ENCODE measurements at regions not wholly inside any gene's neighbourhood (a gene's known extent, or its start where the extent isn't known, plus 50 kb on each side); places are given as distances from the start of the nearest gene placed in this dataset.

DNA sequence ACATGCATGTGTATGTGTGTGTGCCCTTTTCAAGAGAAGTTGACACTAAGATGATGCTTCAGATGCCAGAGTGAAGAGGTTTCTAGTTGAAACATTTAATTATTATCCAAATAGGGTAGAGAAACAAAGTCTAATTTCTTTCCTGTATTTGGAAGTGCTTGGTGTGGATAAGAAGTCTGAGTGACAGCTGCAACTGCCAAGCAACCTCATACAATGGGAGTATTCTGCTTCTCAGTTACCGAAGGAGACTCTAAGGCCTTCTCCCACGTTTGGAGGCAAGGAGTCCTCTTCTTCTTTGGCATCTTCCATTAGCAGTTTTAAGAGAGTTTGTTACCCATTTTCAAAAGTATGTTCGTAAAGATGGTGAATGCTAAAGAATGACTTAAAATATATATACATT lies 82.4 kb downstream of the HDGFL1 start:
- DNase-seq = no peak
- H3K4me3 ChIP-seq = no peak overlapping the region
- H3K27ac ChIP-seq (ENCODE audit: low read depth in 1 of 2, low read length in 1 of 2) = no peak overlapping the region
- H3K36me3 ChIP-seq (ENCODE audit: control insufficient read depth in 4 of 4, insufficient read depth in 4 of 4, low read length in 4 of 4) = no peaks in the 10 kb centered on the region
- 87 to 92% methylated on average over 3 of the region's 3 CpGs for WGBS, 2 donors
- no peak overlapping the region for H3K9ac ChIP-seq (ENCODE audit: insufficient read depth in 1 of 2, low read length in 2 of 2)
- no peak for ATAC-seq (ENCODE audit: insufficient read depth, low FRiP score)
- TF ChIP-seq, protein P1, sequence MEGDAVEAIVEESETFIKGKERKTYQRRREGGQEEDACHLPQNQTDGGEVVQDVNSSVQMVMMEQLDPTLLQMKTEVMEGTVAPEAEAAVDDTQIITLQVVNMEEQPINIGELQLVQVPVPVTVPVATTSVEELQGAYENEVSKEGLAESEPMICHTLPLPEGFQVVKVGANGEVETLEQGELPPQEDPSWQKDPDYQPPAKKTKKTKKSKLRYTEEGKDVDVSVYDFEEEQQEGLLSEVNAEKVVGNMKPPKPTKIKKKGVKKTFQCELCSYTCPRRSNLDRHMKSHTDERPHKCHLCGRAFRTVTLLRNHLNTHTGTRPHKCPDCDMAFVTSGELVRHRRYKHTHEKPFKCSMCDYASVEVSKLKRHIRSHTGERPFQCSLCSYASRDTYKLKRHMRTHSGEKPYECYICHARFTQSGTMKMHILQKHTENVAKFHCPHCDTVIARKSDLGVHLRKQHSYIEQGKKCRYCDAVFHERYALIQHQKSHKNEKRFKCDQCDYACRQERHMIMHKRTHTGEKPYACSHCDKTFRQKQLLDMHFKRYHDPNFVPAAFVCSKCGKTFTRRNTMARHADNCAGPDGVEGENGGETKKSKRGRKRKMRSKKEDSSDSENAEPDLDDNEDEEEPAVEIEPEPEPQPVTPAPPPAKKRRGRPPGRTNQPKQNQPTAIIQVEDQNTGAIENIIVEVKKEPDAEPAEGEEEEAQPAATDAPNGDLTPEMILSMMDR (IDR thresholded peaks at IDR 0.05; ENCODE audit: control extremely low read depth, extremely low read depth) = no peak
- peaks cover 0 to 15% (median 0%) of the 10 kb centered on the region in 5 donors for H3K4me1 ChIP-seq (ENCODE audit: control insufficient read depth in 5 of 5, insufficient read depth in 5 of 5, low read length in 5 of 5)
- H3K27me3 ChIP-seq (ENCODE audit: control insufficient read depth in 3 of 3, insufficient read depth in 3 of 3, low read length in 2 of 3) = no peaks in the 10 kb centered on the region
- H3K9me3 ChIP-seq (ENCODE audit: control insufficient read depth in 4 of 4, insufficient read depth in 3 of 4, low read length in 3 of 4) = no peaks in the 10 kb centered on the region

DNA sequence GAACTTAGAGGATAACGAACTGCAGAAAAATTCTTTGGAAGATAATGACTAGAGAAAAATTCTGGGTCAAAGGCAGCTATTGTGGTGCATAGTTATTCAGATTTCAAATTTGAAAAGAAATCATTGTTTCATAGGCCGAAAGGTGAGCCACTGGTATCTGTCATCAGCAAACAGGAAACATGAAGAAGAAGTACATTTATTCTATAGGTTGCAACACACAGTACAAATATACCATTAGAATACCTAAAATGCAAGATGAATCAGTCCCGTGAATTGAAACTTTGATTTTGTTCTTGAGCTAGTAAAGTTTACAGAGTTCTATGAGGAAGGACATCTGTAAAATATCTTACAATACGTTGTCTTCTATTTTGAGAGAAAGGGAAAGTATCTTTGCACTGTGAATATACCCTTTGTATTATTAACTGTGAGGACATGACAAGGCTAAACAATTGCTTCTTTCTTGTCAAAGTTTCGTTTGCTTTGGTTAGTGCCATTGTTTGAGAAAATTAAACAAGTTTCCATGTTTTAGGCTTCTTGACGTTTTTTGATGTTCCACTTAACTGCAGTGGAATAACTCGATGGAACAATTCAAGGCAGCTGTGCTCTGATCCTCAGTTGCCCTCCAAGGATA lies 84.7 kb downstream of the HDGFL1 start:
- no peak overlapping the region for H3K9ac ChIP-seq (ENCODE audit: insufficient read depth in 1 of 2, low read length in 2 of 2)

DNA sequence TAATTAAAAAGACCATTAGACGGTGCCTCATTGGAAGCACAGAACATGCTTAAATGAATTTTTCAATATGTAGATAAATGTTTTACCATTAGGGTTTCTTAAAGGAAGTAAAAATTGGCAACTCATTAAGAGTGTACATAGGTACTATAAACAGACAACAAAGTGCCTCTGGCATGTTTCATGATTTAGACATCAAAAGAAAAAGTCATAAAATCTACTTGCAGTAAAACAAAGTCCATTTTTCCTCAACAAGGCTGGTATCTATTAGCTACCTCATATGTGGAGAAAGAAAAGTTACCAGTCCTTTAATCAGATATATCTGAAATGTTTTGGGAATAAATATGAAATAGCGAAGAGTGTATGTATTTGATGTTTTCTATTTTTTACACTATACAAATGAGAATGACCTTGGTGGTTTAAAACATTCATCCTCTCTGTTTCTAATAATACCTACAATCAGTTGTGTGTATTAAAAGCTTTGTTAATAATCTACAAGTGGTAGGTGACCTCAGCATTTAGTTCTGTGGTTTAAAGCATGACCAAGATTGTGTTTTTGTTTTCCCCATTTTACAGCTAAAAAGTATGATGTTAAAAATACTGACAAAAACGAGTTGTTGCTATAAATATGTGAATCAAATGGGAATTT lies 87.5 kb downstream of the HDGFL1 start:
- Histone ChIP-seq H3K27ac (ENCODE audit: low read depth in 1 of 2, low read length in 1 of 2) (no peak overlapping the region), H3K27me3 (ENCODE audit: control insufficient read depth in 3 of 3, insufficient read depth in 3 of 3, low read length in 2 of 3) (no peaks in the 10 kb centered on the region), H3K9me3 (ENCODE audit: control insufficient read depth in 4 of 4, insufficient read depth in 3 of 4, low read length in 3 of 4) (no peaks in the 10 kb centered on the region), H3K4me1 (ENCODE audit: control insufficient read depth in 5 of 5, insufficient read depth in 5 of 5, low read length in 5 of 5) (peaks cover 0 to 5% (median 4%) of the 10 kb centered on the region in 5 donors), H3K36me3 (ENCODE audit: control insufficient read depth in 4 of 4, insufficient read depth in 4 of 4, low read length in 4 of 4) (no peaks in the 10 kb centered on the region), H3K4me3 (no peak overlapping the region), H3K9ac (ENCODE audit: insufficient read depth in 1 of 2, low read length in 2 of 2) (no peak overlapping the region)
- TF ChIP-seq, protein P1 (IDR thresholded peaks at IDR 0.05; ENCODE audit: control extremely low read depth, extremely low read depth) = no peak
- no peak for ATAC-seq (ENCODE audit: insufficient read depth, low FRiP score)
- DNase-seq = no peak
- 77 to 82% methylated on average over 3 of the region's 3 CpGs for WGBS, 2 donors

More for the DNA sequence above, 84.7 kb downstream of the HDGFL1 start:
- TF ChIP-seq, protein P1 (IDR thresholded peaks at IDR 0.05; ENCODE audit: control extremely low read depth, extremely low read depth) = no peak
- DNase-seq = no peak
- Histone ChIP-seq H3K4me3 (no peak overlapping the region), H3K9me3 (ENCODE audit: control insufficient read depth in 4 of 4, insufficient read depth in 3 of 4, low read length in 3 of 4) (no peaks in the 10 kb centered on the region), H3K27ac (ENCODE audit: low read depth in 1 of 2, low read length in 1 of 2) (no peak overlapping the region), H3K4me1 (ENCODE audit: control insufficient read depth in 5 of 5, insufficient read depth in 5 of 5, low read length in 5 of 5) (peaks cover 0 to 5% (median 4%) of the 10 kb centered on the region in 5 donors), H3K36me3 (ENCODE audit: control insufficient read depth in 4 of 4, insufficient read depth in 4 of 4, low read length in 4 of 4) (no peaks in the 10 kb centered on the region), H3K27me3 (ENCODE audit: control insufficient read depth in 3 of 3, insufficient read depth in 3 of 3, low read length in 2 of 3) (no peaks in the 10 kb centered on the region)
- ATAC-seq (ENCODE audit: insufficient read depth, low FRiP score) = no peak
- WGBS, 2 donors = 67 to 79% methylated on average over 7 of the region's 7 CpGs

Data from lung (tissue), 11 donors.